ENCODE measurements at regions not wholly inside any gene's neighbourhood (a gene's known extent, or its start where the extent isn't known, plus 50 kb on each side); places are given as distances from the start of the nearest gene placed in this dataset.
"Not testable (repeated sequence)": the region's sequence is repeated elsewhere in the genome, so short reads cannot be mapped to it uniquely, and the experiment has no call there.

DNA sequence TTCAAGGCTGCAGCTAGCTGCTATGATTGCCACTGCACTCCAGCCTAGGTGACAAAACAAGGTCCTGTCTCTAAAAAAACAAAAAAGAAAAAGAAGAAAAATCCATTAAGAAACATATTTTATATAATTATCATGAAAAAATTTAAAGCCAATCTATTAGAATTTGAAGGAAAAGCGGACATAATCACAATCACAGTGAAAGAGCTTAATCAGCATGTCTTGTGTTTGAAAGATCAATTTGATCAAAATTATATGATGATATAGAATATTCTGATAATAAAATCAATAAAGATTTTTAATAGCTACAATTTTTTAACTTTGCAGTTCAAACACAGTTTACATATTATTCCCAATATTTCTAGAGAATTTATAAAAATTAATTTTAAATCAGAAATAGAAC, 210.1 kb downstream of the MEX3B start:
- no peak for ATAC-seq
- 94% methylated on average over 1 of the region's 1 CpG for WGBS (ENCODE audit: insufficient coverage, low coverage, low lambda C conversion rate, missing lambda C conversion rate)
- intact Hi-C loops (cut with DNase I): no loop called here
- no peaks in the 10 kb centered on the region for H3K9me3 ChIP-seq
- no peak overlapping the region for H3K27ac ChIP-seq
- no peaks in the 10 kb centered on the region for H3K36me3 ChIP-seq
- no peak for TF ChIP-seq CTCF (IDR thresholded peaks at IDR 0.05)
- no peak for TF ChIP-seq POLR2A (IDR thresholded peaks at IDR 0.05)
- DNase-seq: no peak
- no peaks in the 10 kb centered on the region for H3K4me1 ChIP-seq
- H3K4me3 ChIP-seq: no peak overlapping the region
- H3K27me3 ChIP-seq: no peaks in the 10 kb centered on the region

DNA sequence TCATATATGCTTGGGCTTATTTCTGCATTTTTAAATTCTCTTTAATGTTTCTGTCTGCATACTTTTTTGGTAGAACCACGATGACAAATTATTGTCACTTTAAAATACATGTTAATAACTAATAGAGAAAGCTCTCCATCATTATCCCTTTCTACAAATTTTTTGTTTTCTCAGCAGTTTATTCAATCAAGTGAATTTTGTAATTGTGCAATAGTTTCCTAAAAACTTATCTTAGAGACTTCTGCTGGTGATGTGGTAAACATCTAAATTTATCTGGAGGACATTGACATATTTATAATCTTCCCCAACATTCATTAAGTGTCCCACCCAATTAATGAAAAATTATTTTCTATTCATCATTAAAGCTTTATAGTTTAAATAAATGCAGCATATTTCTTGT, 215.3 kb downstream of the MEX3B start:
- DNase-seq: no peak
- H3K4me3 ChIP-seq: no peak overlapping the region
- no peak for TF ChIP-seq POLR2A (IDR thresholded peaks at IDR 0.05)
- TF ChIP-seq CTCF (IDR thresholded peaks at IDR 0.05): no peak
- no peaks in the 10 kb centered on the region for H3K36me3 ChIP-seq
- H3K4me1 ChIP-seq: no peaks in the 10 kb centered on the region
- no peak for ATAC-seq
- 28% methylated on average over 1 of the region's 1 CpG for WGBS (ENCODE audit: insufficient coverage, low coverage, low lambda C conversion rate, missing lambda C conversion rate)
- H3K9me3 ChIP-seq: no peaks in the 10 kb centered on the region
- intact Hi-C loops (cut with DNase I): no loop called here
- H3K27ac ChIP-seq: no peak overlapping the region
- H3K27me3 ChIP-seq: no peaks in the 10 kb centered on the region

DNA sequence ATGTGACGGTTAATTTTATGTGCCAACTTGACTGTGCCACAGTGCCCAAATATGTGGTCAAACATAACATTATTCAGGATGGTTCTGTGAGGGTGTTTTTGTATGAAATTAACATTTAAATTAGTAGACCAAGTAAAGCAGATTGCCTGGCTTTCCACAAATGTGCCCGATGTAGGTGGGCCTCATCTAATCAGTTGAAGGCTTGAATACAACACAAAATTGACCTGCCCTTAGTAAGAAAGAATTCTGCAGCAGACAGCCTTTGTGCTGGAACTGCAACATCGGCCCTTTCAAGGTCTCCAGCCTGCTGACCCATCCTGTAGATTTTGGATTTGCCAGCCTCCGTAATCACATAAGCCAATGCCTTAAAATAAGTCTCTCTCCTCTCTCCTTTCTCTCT, 215.9 kb downstream of the MEX3B start:
- Histone ChIP-seq H3K4me3 (no peak overlapping the region), H3K9me3 (no peaks in the 10 kb centered on the region), H3K4me1 (no peaks in the 10 kb centered on the region), H3K27ac (no peak overlapping the region), H3K27me3 (no peaks in the 10 kb centered on the region), H3K36me3 (no peaks in the 10 kb centered on the region)
- TF ChIP-seq POLR2A (IDR thresholded peaks at IDR 0.05): no peak
- DNase-seq: no peak
- WGBS (ENCODE audit: insufficient coverage, low coverage, low lambda C conversion rate, missing lambda C conversion rate): 78% methylated on average over 4 of the region's 4 CpGs
- intact Hi-C loops (cut with DNase I): no loop called here
- ATAC-seq: no peak

DNA sequence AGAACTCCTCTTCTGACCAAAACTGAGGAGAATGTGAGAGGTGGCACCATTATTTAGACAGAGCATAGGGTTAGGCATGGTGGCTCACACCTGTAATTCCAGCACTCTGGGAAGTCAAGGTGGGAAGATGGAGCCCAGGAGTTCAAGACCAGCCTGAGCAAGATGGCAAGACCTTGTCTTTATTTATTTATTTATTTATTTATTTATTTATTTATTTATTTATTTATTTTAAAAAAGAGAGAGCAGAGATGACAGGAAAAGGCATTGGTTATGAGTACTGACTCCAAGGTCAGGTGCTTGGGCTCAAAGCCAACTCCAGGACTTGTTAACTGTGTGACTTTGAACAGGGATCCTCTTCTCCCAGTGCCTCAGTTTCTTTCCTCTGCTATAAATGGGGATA, 217.7 kb downstream of the MEX3B start:
- intact Hi-C loops (cut with DNase I): no loop called here
- H3K4me1 ChIP-seq: no peaks in the 10 kb centered on the region
- no peak overlapping the region for H3K4me3 ChIP-seq
- H3K9me3 ChIP-seq: no peaks in the 10 kb centered on the region
- no peaks in the 10 kb centered on the region for H3K27me3 ChIP-seq
- H3K36me3 ChIP-seq: no peaks in the 10 kb centered on the region
- no peak for DNase-seq
- H3K27ac ChIP-seq: no peak overlapping the region
- ATAC-seq: no peak
- TF ChIP-seq POLR2A (IDR thresholded peaks at IDR 0.05) (no peak), CTCF (IDR thresholded peaks at IDR 0.05) (no peak)

DNA sequence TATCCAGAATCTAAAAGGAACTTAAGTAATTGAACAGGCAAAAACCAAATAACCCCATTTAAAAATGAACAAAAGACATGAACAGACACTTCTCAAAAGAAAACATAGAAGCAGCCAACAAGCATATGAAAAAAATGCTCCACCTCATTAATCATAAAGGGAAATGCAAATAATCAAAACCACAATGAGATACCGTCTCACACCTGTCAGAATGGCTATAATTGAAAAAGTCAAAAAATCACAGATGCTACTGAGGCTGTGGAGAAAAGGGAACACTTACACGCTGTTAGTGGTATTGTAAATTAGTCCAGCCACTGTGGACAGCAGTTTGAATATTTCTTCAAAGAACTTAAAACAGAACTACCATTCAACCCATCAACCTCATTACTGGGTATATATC, 220.7 kb downstream of the MEX3B start:
- no peaks in the 10 kb centered on the region for H3K4me1 ChIP-seq
- no peaks in the 10 kb centered on the region for H3K36me3 ChIP-seq
- TF ChIP-seq POLR2A (IDR thresholded peaks at IDR 0.05) (no peak), CTCF (IDR thresholded peaks at IDR 0.05) (no peak)
- H3K9me3 ChIP-seq: no peaks in the 10 kb centered on the region
- H3K27ac ChIP-seq: no peak overlapping the region
- DNase-seq (no peak), ATAC-seq (no peak)
- WGBS (ENCODE audit: insufficient coverage, low coverage, low lambda C conversion rate, missing lambda C conversion rate): 69% methylated on average over 2 of the region's 2 CpGs
- intact Hi-C loops (cut with DNase I): no loop called here
- no peaks in the 10 kb centered on the region for H3K27me3 ChIP-seq
- no peak overlapping the region for H3K4me3 ChIP-seq

GRCh38 chr15:81822587-81822986, 223.2 kb downstream of the MEX3B start:
- H3K9me3 ChIP-seq; intact Hi-C loops (cut with DNase I); H3K27me3 ChIP-seq; ATAC-seq; H3K4me3 ChIP-seq; DNase-seq; H3K36me3 ChIP-seq; H3K27ac ChIP-seq; H3K4me1 ChIP-seq: not testable (repeated sequence)
- WGBS (ENCODE audit: insufficient coverage, low coverage, low lambda C conversion rate, missing lambda C conversion rate): 44% methylated on average over 1 of the region's 1 CpG

Measured in right lobe of liver (tissue), 6 donors.